Panc1 (cell line): ENCODE measurements at regions not wholly inside any gene's neighbourhood (a gene's known extent, or its start where the extent isn't known, plus 50 kb on each side); places are given as distances from the start of the nearest gene placed in this dataset.

Source experiments
- ATAC-seq: fragments of 200-7000 bp; cut with Tn5 transposase; 2 replicates; pipeline ENCODE4 v1.9.1; 2020; ENCODE audit warnings: mild to moderate bottlenecking, moderate library complexity
- BruUV-seq: library from RNA; stranded (reverse); fragments of 400-500 nt; replicated peaks from 2 replicates; lab custom pipeline; 2021; lab: Mats Ljungman, UMichigan
- CTCF ChIA-PET: fragments of 300-600 bp; sonication (Branson Sonifier 250); formaldehyde crosslinking; loops from one replicate; lab custom pipeline; 2022; ENCODE audit warnings: antibody characterized with exemption; lab: Charles Lee
- POLR2A ChIA-PET: fragments of 300-600 bp; sonication (Branson Sonifier 250); formaldehyde crosslinking; loops from one replicate; lab custom pipeline; 2022; ENCODE audit warnings: antibody characterized with exemption; lab: Charles Lee
- DNase-seq: peaks from one replicate; pipeline ENCODE4 v3.0.0-alpha.2; 2010; ENCODE audit warnings: low read depth, low spot score
- H3K27ac ChIP-seq: 2 replicates; pipeline ENCODE4 v1.5.1; 2011; ENCODE audit warnings: mild to moderate bottlenecking, low read length, inconsistent platforms
- H3K27me3 ChIP-seq: fragments of 200-500 bp; sonication (Bioruptor generic); 2 replicates; pipeline ENCODE4 v1.6.0; 2014; ENCODE audit warnings: low read length, inconsistent platforms; ENCODE audit not compliant: control insufficient read depth, insufficient read depth
- H3K36me3 ChIP-seq: fragments of 200-500 bp; sonication (Bioruptor generic); 2 replicates; pipeline ENCODE4 v1.5.1; 2014; ENCODE audit warnings: inconsistent platforms, mild to moderate bottlenecking, low read length, moderate library complexity; ENCODE audit not compliant: control insufficient read depth, insufficient read depth
- H3K4me1 ChIP-seq: 2 replicates; pipeline ENCODE4 v1.5.1; 2011; ENCODE audit warnings: inconsistent platforms, mild to moderate bottlenecking, low read length, moderate library complexity; ENCODE audit not compliant: control insufficient read depth, insufficient read depth
- H3K4me3 ChIP-seq, 2 experiments: 2 replicates each; pipeline ENCODE4 v1.5.1; 2011 to 2012; ENCODE audit warnings: low read depth in 2 of 2, low read length in 2 of 2, mild to moderate bottlenecking in 2 of 2, inconsistent platforms in 1 of 2, moderate library complexity in 1 of 2
- H3K9me3 ChIP-seq: fragments of 200-500 bp; sonication (Bioruptor generic); 2 replicates; pipeline ENCODE4 v1.5.1; 2014; ENCODE audit warnings: low read depth, mild to moderate bottlenecking, inconsistent platforms, low read length, moderate library complexity; ENCODE audit not compliant: control insufficient read depth, insufficient read depth
- CTCF ChIP-seq: fragments of 450-650 bp; IDR thresholded peaks from 2 replicates; pipeline ENCODE4 v1.5.1; 2017; ENCODE audit warnings: mild to moderate bottlenecking
- POLR2AphosphoS5 ChIP-seq: IDR thresholded peaks from 2 replicates; pipeline ENCODE4 v1.6.1; 2012; ENCODE audit warnings: mild to moderate bottlenecking, low read depth, low read length, moderate library complexity
- SIN3A ChIP-seq: IDR thresholded peaks from 2 replicates; pipeline ENCODE4 v1.6.1; 2012; ENCODE audit warnings: low read depth, mild to moderate bottlenecking, low read length, moderate library complexity, borderline replicate concordance; ENCODE audit not compliant: insufficient read depth
- TCF7L2 ChIP-seq: IDR thresholded peaks from 2 replicates; pipeline ENCODE4 v1.6.1; 2011; ENCODE audit warnings: mild to moderate bottlenecking, low read depth, low read length, inconsistent platforms
- in situ Hi-C: cut with HindIII; loops from 2 replicates; pipeline ENCODE4 v1.10.0; 2016; ENCODE audit warnings: low sequenced_read_pairs, low pct_unique_long_range_greater_than_20kb
- intact Hi-C: fragments of 100-400 bp; cut with micrococcal nuclease; formaldehyde crosslinking; loops from one replicate; pipeline ENCODE4 v1.10.0; 2022; ENCODE audit not compliant: unreplicated experiment
- TF ChIP-seq, protein P1 (sequence below), 2 experiments: IDR thresholded peaks; 2 replicates each; pipeline ENCODE4 v1.6.1; 2011 to 2012; ENCODE audit warnings: low read depth in 2 of 2, control low read depth in 1 of 2, low read length in 1 of 2, mild to moderate bottlenecking in 1 of 2, moderate library complexity in 1 of 2; ENCODE audit not compliant: insufficient read depth in 1 of 2

DNA sequence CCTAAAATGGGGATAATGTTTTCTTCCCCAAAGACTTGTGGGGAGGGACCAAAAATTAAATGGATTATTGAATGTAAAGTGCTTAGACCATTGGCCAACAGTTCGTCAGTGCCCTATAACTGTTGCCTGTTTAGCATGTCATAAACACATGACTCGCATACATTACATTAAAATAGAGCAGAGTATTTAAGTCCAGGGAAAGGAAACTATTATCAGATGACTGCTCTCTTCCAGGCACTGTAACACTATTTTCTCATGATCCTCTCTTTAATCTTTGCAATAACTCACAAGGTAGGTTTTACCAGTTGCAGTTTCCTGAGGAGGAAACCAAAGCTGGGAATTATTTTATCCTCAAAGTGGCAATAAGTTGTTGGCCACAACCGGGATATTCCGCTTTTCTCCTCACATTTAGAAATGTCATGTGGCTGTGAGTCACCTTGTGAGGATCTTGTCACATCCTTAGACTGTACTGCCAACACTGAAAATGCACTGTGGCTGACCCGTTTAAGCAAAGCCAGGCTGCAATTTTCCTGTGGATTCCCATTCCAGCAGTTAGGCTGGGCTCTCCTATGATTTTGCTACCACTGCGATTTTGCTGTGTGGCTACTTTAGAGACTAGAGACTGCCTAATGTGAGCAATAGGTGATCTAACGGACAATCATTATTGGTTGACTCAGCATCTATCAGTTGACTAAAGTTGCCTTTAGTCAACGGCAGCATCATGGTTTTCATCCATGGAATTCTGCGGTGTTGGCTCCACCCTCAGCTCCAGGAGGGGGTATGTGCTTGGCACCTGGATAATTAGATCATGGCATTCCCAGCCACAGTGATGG lies 58.3 kb upstream of the DHX40 start:
- TF ChIP-seq TCF7L2 (no peak), POLR2AphosphoS5 (no peak), SIN3A (no peak), CTCF (no peak)
- TF ChIP-seq, protein P1, sequence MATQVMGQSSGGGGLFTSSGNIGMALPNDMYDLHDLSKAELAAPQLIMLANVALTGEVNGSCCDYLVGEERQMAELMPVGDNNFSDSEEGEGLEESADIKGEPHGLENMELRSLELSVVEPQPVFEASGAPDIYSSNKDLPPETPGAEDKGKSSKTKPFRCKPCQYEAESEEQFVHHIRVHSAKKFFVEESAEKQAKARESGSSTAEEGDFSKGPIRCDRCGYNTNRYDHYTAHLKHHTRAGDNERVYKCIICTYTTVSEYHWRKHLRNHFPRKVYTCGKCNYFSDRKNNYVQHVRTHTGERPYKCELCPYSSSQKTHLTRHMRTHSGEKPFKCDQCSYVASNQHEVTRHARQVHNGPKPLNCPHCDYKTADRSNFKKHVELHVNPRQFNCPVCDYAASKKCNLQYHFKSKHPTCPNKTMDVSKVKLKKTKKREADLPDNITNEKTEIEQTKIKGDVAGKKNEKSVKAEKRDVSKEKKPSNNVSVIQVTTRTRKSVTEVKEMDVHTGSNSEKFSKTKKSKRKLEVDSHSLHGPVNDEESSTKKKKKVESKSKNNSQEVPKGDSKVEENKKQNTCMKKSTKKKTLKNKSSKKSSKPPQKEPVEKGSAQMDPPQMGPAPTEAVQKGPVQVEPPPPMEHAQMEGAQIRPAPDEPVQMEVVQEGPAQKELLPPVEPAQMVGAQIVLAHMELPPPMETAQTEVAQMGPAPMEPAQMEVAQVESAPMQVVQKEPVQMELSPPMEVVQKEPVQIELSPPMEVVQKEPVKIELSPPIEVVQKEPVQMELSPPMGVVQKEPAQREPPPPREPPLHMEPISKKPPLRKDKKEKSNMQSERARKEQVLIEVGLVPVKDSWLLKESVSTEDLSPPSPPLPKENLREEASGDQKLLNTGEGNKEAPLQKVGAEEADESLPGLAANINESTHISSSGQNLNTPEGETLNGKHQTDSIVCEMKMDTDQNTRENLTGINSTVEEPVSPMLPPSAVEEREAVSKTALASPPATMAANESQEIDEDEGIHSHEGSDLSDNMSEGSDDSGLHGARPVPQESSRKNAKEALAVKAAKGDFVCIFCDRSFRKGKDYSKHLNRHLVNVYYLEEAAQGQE (IDR thresholded peaks at IDR 0.05; ENCODE audit: insufficient read depth in 1 of 2, low read depth in 2 of 2, low read length in 1 of 2): no peak
- DNase-seq (no peak), ATAC-seq (no peak)
- H3K27me3 ChIP-seq: no peaks in the 10 kb centered on the region
- POLR2A ChIA-PET: no interaction called here
- H3K27ac ChIP-seq: no peak overlapping the region
- intact Hi-C loops: no loop called here
- CTCF ChIA-PET: no interaction called here
- H3K4me3 ChIP-seq: no peak overlapping the region
- no peaks in the 10 kb centered on the region for H3K9me3 ChIP-seq
- BruUV-seq: no TSS peak
- H3K4me1 ChIP-seq: no peaks in the 10 kb centered on the region
- H3K36me3 ChIP-seq: no peaks in the 10 kb centered on the region
- in situ Hi-C loops: no loop called here

DNA sequence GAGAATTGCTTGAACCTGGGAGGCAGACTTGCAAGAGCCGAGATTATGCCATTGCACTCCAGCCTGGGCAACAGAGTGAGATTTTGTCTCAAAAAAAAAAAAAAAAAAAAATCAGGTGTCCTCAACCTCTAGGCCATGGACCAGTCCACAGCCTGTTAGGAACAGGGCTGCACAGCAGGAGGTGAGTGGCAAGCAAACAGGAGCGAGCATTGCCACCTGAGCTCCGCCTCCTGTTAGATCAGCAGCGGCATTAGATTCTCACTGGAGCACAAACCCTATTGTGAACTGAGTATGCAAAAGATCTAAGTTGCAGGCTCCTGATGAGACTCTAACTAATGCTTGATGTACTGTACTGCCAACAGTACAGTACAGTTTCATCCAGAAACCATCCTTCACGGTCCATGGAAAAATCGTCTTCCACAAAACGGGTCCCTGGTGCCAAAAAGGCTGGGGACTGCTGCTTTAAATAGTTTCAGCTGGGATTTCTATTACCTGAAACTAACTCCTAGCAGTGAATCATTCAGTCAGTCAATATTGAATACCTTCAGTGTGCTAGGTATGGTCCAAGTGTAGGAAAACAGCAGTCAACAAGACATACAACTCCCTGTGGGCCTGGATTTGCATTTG lies 56.3 kb upstream of the DHX40 start:
- in situ Hi-C loops: no loop called here
- no peaks in the 10 kb centered on the region for H3K27me3 ChIP-seq
- no peak for TF ChIP-seq TCF7L2
- TF ChIP-seq SIN3A: no peak
- no peak for TF ChIP-seq CTCF
- no peak for TF ChIP-seq POLR2AphosphoS5
- TF ChIP-seq, protein P1 (IDR thresholded peaks at IDR 0.05; ENCODE audit: insufficient read depth in 1 of 2, low read depth in 2 of 2, low read length in 1 of 2): no peak
- H3K27ac ChIP-seq: no peak overlapping the region
- no peak overlapping the region for H3K4me3 ChIP-seq
- no TSS peak for BruUV-seq
- intact Hi-C loops: no loop called here
- H3K36me3 ChIP-seq: no peaks in the 10 kb centered on the region
- POLR2A ChIA-PET: interaction anchor here (0.5 kb wide), 1 partner anchor 984 kb away, joined by 22 read pairs; no protein-coding TSS in a partner anchor
- DNase-seq (no peak), ATAC-seq (no peak)
- no peaks in the 10 kb centered on the region for H3K9me3 ChIP-seq
- CTCF ChIA-PET: no interaction called here
- H3K4me1 ChIP-seq: no peaks in the 10 kb centered on the region
